Keratinocyte (primary cell): ENCODE measurements at regions not wholly inside any gene's neighbourhood (a gene's known extent, or its start where the extent isn't known, plus 50 kb on each side); places are given as distances from the start of the nearest gene placed in this dataset.

ENCODE experiments used
- DNase-seq: peaks from one replicate; pipeline ENCODE4 v3.0.0-alpha.2; 2011; ENCODE audit warnings: low read depth, missing footprints, low spot score
- FAIRE-seq: peaks from 2 replicates; lab custom pipeline; 2011; peaks lifted over from hg19 to GRCh38; lab: Jason Lieb, UNC
- H2AFZ ChIP-seq: 2 replicates; pipeline ENCODE4 v1.6.0; 2012; ENCODE audit warnings: low read length, control low read depth, inconsistent platforms; ENCODE audit not compliant: control insufficient read depth
- H3K27ac ChIP-seq: 2 replicates; pipeline ENCODE4 v1.5.1; 2011; ENCODE audit warnings: low read length; ENCODE audit not compliant: control insufficient read depth, insufficient read depth
- H3K27me3 ChIP-seq: 3 replicates; pipeline ENCODE4 v1.6.0; 2011; ENCODE audit warnings: low read length; ENCODE audit not compliant: control insufficient read depth, insufficient read depth; ENCODE audit errors: extremely low read depth
- H3K36me3 ChIP-seq, 2 experiments: 2 replicates in 1 of 2; 3 replicates in 1 of 2; pipeline ENCODE4 v1.5.1; 2011; ENCODE audit warnings: low read length in 2 of 2, mild to moderate bottlenecking in 1 of 2; ENCODE audit not compliant: control insufficient read depth in 2 of 2, insufficient read depth in 2 of 2; ENCODE audit errors: extremely low read depth in 1 of 2
- H3K4me1 ChIP-seq: 3 replicates; pipeline ENCODE4 v1.5.1; 2011; ENCODE audit warnings: low read length; ENCODE audit not compliant: control insufficient read depth, insufficient read depth; ENCODE audit errors: extremely low read depth
- H3K4me2 ChIP-seq: 3 replicates; pipeline ENCODE4 v1.6.0; 2011; ENCODE audit warnings: low read depth, low read length; ENCODE audit not compliant: control insufficient read depth, insufficient read depth; ENCODE audit errors: extremely low read depth
- H3K4me3 ChIP-seq, 3 experiments: fragments of 200-600 bp in 1 of 3; sonication (generic) in 1 of 3; 2 replicates in 2 of 3; 3 replicates in 1 of 3; pipeline ENCODE4 v1.5.1; 2011 to 2016; ENCODE audit warnings: low read length in 3 of 3, mild to moderate bottlenecking in 3 of 3, control low read depth in 2 of 3, inconsistent platforms in 1 of 3, low read depth in 1 of 3, mixed read lengths in 1 of 3, mixed run types in 1 of 3, moderate library complexity in 1 of 3; ENCODE audit not compliant: control insufficient read depth in 2 of 3, insufficient read depth in 2 of 3; ENCODE audit errors: extremely low read depth in 1 of 3
- H3K79me2 ChIP-seq: 2 replicates; pipeline ENCODE4 v1.6.0; 2012; ENCODE audit warnings: low read length; ENCODE audit not compliant: control insufficient read depth, insufficient read depth
- H3K9ac ChIP-seq: 3 replicates; pipeline ENCODE4 v1.6.0; 2011; ENCODE audit warnings: low read length; ENCODE audit not compliant: control insufficient read depth, insufficient read depth; ENCODE audit errors: extremely low read depth
- H3K9me1 ChIP-seq: 3 replicates; pipeline ENCODE4 v1.6.0; 2011; ENCODE audit warnings: low read length; ENCODE audit not compliant: control insufficient read depth, insufficient read depth; ENCODE audit errors: extremely low read depth
- H3K9me3 ChIP-seq: 2 replicates; pipeline ENCODE4 v1.5.1; 2012; ENCODE audit warnings: low read depth, low read length; ENCODE audit not compliant: control insufficient read depth
- H4K20me1 ChIP-seq: 3 replicates; pipeline ENCODE4 v1.6.0; 2011; ENCODE audit warnings: low read length; ENCODE audit not compliant: control insufficient read depth, insufficient read depth; ENCODE audit errors: extremely low read depth
- CTCF ChIP-seq, 3 experiments: IDR thresholded peaks in 1 of 3; conservative IDR thresholded peaks in 1 of 3; optimal IDR thresholded peaks in 1 of 3; 2 replicates in 2 of 3; 3 replicates in 1 of 3; pipeline versions ENCODE3 to v1.5.1; 2011; ENCODE audit warnings: low read length in 3 of 3, mild to moderate bottlenecking in 3 of 3, moderate library complexity in 2 of 3, control low read depth in 1 of 3, inconsistent platforms in 1 of 3; ENCODE audit not compliant: insufficient read depth in 2 of 3; ENCODE audit errors: extremely low read depth in 1 of 3
- EZH2 ChIP-seq: IDR thresholded peaks from one replicate; pipeline ENCODE4 v1.6.1; 2012; ENCODE audit warnings: inconsistent platforms, mild to moderate bottlenecking, low read length, moderate library complexity
- dilution Hi-C: fragments of 300-500 bp; cut with MboI; formaldehyde crosslinking; loops from one replicate; pipeline ENCODE4 v1.7.0; 2020; ENCODE audit warnings: low sequenced_read_pairs; ENCODE audit not compliant: extremely low pct_ligation_motif_present

DNA sequence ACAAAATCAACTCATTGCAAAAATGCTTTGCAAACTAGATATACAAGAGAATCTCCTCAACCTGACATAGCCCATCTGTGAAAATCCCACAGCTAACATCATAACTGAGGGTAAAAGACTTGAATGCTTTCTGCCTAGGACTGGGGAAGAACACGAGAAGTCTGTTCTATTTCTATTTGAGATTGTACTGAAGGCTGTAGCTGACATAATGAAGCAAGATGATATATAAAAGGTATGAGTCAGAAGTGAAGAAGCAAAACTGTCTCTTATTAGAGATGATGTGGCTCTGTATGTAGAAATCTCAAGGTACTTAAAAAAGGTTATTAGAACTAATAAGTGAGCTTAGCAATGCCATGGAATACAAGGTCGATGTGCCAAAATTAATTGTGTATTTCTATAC is 639.9 kb upstream of the PFKP start:
- Histone ChIP-seq H3K9me1 (no peaks in the 10 kb centered on the region), H3K4me1 (no peaks in the 10 kb centered on the region), H2AFZ (no peak overlapping the region), H3K4me3 (no peak overlapping the region), H3K9me3 (no peaks in the 10 kb centered on the region), H3K36me3 (no peaks in the 10 kb centered on the region), H3K79me2 (no peaks in the 10 kb centered on the region), H4K20me1 (no peaks in the 10 kb centered on the region), H3K27ac (no peak overlapping the region), H3K4me2 (no peak overlapping the region), H3K9ac (no peak overlapping the region), H3K27me3 (no peaks in the 10 kb centered on the region)
- TF ChIP-seq EZH2: no peak
- no peak for TF ChIP-seq CTCF (optimal IDR thresholded peaks at IDR 0.05 in 1 of 3, IDR thresholded peaks at IDR 0.05 in 1 of 3, conservative IDR thresholded peaks at IDR 0.05 in 1 of 3; ENCODE audit: extremely low read depth in 1 of 3, insufficient read depth in 2 of 3, low read length in 3 of 3)
- DNase-seq (no peak), FAIRE-seq (no peak)
- dilution Hi-C loops: no loop called here

GRCh38 chr10:2425320-2425719 is 642.0 kb upstream of the PFKP start:
- no peak for FAIRE-seq
- H3K36me3 ChIP-seq: no peaks in the 10 kb centered on the region
- no peaks in the 10 kb centered on the region for H3K79me2 ChIP-seq
- no peak overlapping the region for H3K9ac ChIP-seq
- no peak for DNase-seq
- H3K27me3 ChIP-seq: no peaks in the 10 kb centered on the region
- no peaks in the 10 kb centered on the region for H4K20me1 ChIP-seq
- no peak overlapping the region for H3K27ac ChIP-seq
- H3K4me1 ChIP-seq: no peaks in the 10 kb centered on the region
- H3K4me3 ChIP-seq: no peak overlapping the region
- H2AFZ ChIP-seq: no peak overlapping the region
- H3K9me1 ChIP-seq: no peaks in the 10 kb centered on the region
- no peak overlapping the region for H3K4me2 ChIP-seq
- H3K9me3 ChIP-seq: no peaks in the 10 kb centered on the region
- dilution Hi-C loops: no loop called here
- TF ChIP-seq EZH2: no peak
- no peak for TF ChIP-seq CTCF (optimal IDR thresholded peaks at IDR 0.05 in 1 of 3, IDR thresholded peaks at IDR 0.05 in 1 of 3, conservative IDR thresholded peaks at IDR 0.05 in 1 of 3; ENCODE audit: extremely low read depth in 1 of 3, insufficient read depth in 2 of 3, low read length in 3 of 3)
